Neural crest cell (in vitro differentiated cells): ENCODE measurements at regions not wholly inside any gene's neighbourhood (a gene's known extent, or its start where the extent isn't known, plus 50 kb on each side); places are given as distances from the start of the nearest gene placed in this dataset.
"Not testable (repeated sequence)": the region's sequence is repeated elsewhere in the genome, so short reads cannot be mapped to it uniquely, and the experiment has no call there.

ENCODE experiments used
- DNase-seq: peaks from one replicate; pipeline ENCODE4 v3.0.0; 2021; ENCODE audit warnings: low read depth, mixed read lengths, low spot score
- H3K27ac Mint-ChIP-seq: one replicate; pipeline ENCODE4 v1.8.0; 2021; ENCODE audit warnings: mild to moderate bottlenecking, mixed read lengths; ENCODE audit not compliant: unreplicated experiment
- H3K27me3 Mint-ChIP-seq: 2 replicates; pipeline ENCODE4 v1.8.0; 2021; ENCODE audit warnings: low read depth, mild to moderate bottlenecking, mixed read lengths
- H3K36me3 Mint-ChIP-seq: 2 replicates; pipeline ENCODE4 v1.8.0; 2021; ENCODE audit warnings: low read depth, mild to moderate bottlenecking, mixed read lengths
- H3K4me1 Mint-ChIP-seq: 2 replicates; pipeline ENCODE4 v1.8.0; 2021; ENCODE audit warnings: mixed read lengths
- H3K4me3 Mint-ChIP-seq: one replicate; pipeline ENCODE4 v1.8.0; 2021; ENCODE audit warnings: mild to moderate bottlenecking, mixed read lengths
- H3K9me3 Mint-ChIP-seq: 2 replicates; pipeline ENCODE4 v1.8.0; 2021; ENCODE audit warnings: mixed read lengths
- TF ChIP-seq, protein P1 (sequence below): fragments of 200-600 bp; sonication (generic); conservative IDR thresholded peaks from 2 replicates; pipeline ENCODE4 v1.5.0; 2021; ENCODE audit warnings: antibody characterized with exemption, mild to moderate bottlenecking

DNA sequence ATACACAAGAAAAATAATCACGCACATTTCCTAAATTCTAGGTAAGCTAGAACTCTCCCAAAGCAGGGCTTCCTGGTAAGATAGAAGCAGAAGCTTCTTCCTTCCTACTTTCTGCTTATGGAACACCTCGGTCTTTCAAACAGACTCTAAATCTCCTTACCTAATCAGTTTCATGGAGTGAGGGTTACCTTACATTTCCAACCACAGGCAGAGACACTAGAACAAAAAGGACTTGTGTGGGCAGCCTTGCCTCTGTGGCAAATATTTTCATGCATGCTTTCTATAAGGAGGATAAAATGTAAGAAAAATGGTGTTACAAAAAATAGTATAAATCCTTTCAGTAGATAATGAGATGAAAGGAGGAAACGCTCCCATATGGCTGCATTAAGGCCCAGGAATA lies 386.3 kb upstream of the SMIM30 start:
- H3K4me1 Mint-ChIP-seq, result no peaks in the 10 kb centered on the region
- H3K27ac Mint-ChIP-seq, result no peak overlapping the region
- peaks cover 11% of the 10 kb centered on the region for H3K27me3 Mint-ChIP-seq
- TF ChIP-seq, protein P1, sequence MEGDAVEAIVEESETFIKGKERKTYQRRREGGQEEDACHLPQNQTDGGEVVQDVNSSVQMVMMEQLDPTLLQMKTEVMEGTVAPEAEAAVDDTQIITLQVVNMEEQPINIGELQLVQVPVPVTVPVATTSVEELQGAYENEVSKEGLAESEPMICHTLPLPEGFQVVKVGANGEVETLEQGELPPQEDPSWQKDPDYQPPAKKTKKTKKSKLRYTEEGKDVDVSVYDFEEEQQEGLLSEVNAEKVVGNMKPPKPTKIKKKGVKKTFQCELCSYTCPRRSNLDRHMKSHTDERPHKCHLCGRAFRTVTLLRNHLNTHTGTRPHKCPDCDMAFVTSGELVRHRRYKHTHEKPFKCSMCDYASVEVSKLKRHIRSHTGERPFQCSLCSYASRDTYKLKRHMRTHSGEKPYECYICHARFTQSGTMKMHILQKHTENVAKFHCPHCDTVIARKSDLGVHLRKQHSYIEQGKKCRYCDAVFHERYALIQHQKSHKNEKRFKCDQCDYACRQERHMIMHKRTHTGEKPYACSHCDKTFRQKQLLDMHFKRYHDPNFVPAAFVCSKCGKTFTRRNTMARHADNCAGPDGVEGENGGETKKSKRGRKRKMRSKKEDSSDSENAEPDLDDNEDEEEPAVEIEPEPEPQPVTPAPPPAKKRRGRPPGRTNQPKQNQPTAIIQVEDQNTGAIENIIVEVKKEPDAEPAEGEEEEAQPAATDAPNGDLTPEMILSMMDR, result no peak
- no peak overlapping the region for H3K4me3 Mint-ChIP-seq
- H3K9me3 Mint-ChIP-seq, result peaks cover 3% of the 10 kb centered on the region
- no peaks in the 10 kb centered on the region for H3K36me3 Mint-ChIP-seq
- no peak for DNase-seq

DNA sequence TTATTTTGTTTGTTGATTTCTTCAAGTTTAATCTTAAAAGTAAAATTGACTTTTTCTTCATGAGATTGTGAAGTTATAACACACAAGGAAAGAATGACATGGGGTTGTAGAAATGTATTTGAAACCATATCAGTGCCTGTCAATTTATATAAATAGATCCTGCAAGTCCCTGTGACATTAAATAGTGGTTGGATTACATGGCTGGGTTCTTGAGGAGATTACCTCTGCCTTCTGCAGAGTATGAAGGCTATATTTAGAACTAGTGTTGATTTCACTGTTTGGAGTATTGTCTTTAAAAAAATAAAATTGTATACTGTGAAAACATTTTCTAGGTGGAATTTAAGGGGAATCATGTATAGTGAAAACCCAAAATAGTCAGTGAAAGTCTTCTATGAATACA lies 385.8 kb upstream of the SMIM30 start:
- H3K9me3 Mint-ChIP-seq, result peaks cover 3% of the 10 kb centered on the region

DNA sequence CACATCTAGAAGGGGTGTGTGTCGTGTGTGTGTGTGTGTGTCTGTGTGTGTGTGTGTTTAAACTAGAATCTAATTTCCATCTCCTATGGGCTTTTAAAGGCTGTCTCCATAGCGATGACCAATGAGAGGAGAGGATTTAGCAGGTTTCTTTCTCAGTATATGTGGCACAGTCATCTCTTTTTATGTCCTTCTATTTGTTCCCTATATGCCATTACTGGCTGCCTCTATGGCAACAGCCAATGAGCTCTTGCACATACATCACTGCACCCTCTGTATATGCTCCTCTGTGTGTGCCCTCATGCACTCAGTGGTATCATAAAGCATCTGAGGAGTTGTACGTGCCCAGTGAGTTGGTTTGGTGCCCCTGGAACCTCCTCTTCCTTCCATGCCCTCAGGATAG lies 378.2 kb upstream of the SMIM30 start:
- not testable (repeated sequence) for H3K4me1 Mint-ChIP-seq, H3K4me3 Mint-ChIP-seq, H3K36me3 Mint-ChIP-seq

More for the DNA sequence above, 385.8 kb upstream of the SMIM30 start:
- H3K27ac Mint-ChIP-seq, result no peak overlapping the region
- TF ChIP-seq, protein P1, result no peak
- H3K36me3 Mint-ChIP-seq, result no peaks in the 10 kb centered on the region
- H3K4me1 Mint-ChIP-seq, result no peaks in the 10 kb centered on the region
- H3K27me3 Mint-ChIP-seq, result peaks cover 11% of the 10 kb centered on the region
- no peak overlapping the region for H3K4me3 Mint-ChIP-seq
- DNase-seq, result no peak

DNA sequence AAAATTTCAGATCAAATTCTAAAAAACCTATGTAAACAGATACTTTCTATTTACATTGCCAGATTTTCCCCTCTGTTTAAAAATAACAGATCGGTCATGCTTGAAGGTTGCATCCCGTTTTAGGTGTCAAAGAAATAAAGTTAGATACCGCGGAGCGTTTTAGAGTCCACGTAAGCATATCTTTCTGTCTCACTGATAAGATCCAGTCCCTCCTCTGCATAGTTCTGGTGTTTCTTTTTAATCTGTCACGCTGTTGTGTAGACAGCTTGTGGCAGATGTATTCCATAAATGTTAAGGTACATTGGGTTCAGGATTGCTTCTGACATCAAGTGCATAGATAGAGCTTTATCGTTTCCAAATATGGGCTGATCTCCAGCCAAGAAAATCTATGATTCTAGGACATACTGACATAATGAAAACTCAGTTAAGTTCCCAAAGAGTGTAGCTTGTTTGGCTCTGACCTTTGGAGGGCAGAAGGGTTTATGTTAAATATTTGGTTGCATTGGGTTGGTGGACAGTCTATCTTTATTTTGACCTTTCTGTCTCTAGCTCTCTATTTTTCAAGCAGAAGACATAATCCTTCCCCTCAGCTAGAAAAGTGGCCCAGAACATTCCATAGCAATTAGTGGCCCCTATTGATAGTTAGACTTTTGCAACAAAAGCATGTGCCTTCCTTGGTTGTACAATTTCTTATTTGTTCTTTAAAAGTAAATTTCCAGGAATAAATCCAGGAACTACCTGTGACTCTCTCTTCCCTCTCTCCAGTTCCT lies 376.6 kb upstream of the SMIM30 start:
- not testable (repeated sequence) for H3K27ac Mint-ChIP-seq, H3K9me3 Mint-ChIP-seq, H3K27me3 Mint-ChIP-seq, H3K36me3 Mint-ChIP-seq, H3K4me3 Mint-ChIP-seq, DNase-seq, H3K4me1 Mint-ChIP-seq

More for the DNA sequence above, 378.2 kb upstream of the SMIM30 start:
- not testable (repeated sequence) for H3K27me3 Mint-ChIP-seq, H3K9me3 Mint-ChIP-seq, H3K27ac Mint-ChIP-seq, DNase-seq

DNA sequence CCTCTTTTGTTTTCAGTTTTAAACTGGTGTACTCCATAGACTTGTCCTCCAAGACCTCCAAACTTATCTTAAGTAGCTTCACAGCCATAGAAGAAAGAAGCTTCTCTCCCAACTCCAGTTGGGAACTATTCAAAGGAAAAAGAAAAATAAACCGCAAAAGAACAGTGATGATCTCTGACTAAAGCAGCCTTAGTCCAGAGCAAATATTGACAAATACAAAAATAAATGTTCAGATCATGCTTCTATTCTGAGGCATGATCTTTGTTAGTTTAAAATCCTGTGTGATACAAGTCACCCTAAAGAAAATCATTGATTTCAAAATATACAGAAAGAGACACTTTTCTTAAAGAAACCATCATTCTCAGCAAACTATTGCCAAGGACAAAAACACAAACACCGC lies 373.0 kb upstream of the SMIM30 start:
- DNase-seq, result no peak

DNA sequence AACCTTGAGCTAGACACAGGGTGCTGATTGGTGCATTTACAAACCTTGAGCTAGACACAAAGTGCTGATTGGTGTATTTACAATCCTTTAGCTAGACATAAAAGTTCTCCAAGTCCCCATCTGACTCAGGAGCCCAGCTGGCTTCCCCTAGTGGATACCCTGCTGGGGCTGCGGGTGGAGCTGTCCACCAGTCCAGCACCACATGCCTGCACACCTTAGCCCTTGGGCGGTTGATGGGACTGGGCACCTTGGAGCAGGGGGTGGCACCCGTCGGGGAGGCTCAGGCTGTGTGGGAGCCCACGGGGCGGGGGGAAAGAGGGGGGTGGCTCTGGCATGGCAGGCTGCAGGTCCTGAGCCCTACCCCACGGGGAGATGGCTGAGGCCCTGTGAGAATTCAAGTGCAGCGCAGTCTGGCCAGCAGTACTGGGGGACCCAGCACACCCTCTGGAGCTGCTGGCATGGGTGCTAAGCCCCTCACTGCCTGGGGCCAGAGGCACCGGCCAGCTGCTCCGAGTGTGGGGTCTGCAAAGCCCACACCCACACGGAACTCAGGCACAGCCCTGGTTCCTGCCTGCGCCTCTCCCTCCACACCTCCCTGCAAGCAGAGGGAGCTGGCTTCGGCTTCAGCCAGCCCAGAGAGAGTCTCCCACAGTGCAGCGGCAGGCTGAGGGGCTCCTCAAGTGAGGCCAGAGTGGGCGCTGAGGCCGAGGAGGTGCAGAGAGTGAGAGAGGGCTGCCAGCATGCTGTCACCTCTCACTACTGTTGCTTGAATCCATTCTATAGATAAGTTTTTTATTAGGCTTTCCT lies 369.8 kb upstream of the SMIM30 start:
- no peak overlapping the region for H3K27ac Mint-ChIP-seq
- no peak for DNase-seq
- H3K4me1 Mint-ChIP-seq, result no peaks in the 10 kb centered on the region
- H3K9me3 Mint-ChIP-seq, result peaks cover 11% of the 10 kb centered on the region
- no peaks in the 10 kb centered on the region for H3K36me3 Mint-ChIP-seq
- H3K27me3 Mint-ChIP-seq, result no peaks in the 10 kb centered on the region
- H3K4me3 Mint-ChIP-seq, result no peak overlapping the region
- TF ChIP-seq, protein P1, result no peak

More for the DNA sequence above, 373.0 kb upstream of the SMIM30 start:
- Mint-ChIP-seq H3K36me3 (no peaks in the 10 kb centered on the region), H3K27ac (no peak overlapping the region), H3K9me3 (peaks cover 2% of the 10 kb centered on the region), H3K27me3 (no peaks in the 10 kb centered on the region), H3K4me1 (no peaks in the 10 kb centered on the region), H3K4me3 (no peak overlapping the region)
- TF ChIP-seq, protein P1, result no peak
